Fibroblast of lung (primary cell): ENCODE measurements at regions not wholly inside any gene's neighbourhood (a gene's known extent, or its start where the extent isn't known, plus 50 kb on each side); places are given as distances from the start of the nearest gene placed in this dataset.

Experiments
- CTCF ChIP-seq, 2 donors: IDR thresholded peaks in 1 of 2; conservative IDR thresholded peaks in 1 of 2; 1 replicate in 1 of 2; 2 replicates in 1 of 2; pipeline ENCODE4 v1.5.1; 2011 to 2012; ENCODE audit warnings: low read length in 2 of 2, control low read depth in 1 of 2, inconsistent platforms in 1 of 2, low read depth in 1 of 2, mild to moderate bottlenecking in 1 of 2
- EZH2 ChIP-seq: IDR thresholded peaks from 2 replicates; pipeline ENCODE4 v1.5.1; 2012; ENCODE audit warnings: low read length, control low read depth, mild to moderate bottlenecking; ENCODE audit errors: missing control alignments

DNA sequence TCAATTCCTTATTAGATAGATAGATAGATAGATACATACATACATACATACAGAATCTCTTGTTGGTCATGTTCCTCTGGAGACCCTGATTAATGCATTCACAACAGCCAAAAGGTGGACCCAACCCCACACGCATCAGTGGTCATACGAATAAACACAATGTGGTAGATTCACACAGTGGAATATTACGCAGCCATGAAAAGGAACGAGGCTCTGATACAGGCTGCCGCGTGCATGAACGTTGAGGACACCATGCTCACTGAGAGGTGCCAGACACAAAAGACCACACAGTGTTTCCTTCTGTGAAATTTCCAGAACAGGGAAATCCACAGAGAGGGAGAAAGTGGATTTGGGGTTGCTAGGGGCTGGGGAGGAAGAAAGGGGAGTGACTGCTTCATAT, 136.7 kb downstream of the CRLF2 start:
- no peak for TF ChIP-seq CTCF (conservative IDR thresholded peaks at IDR 0.05 in 1 of 2, IDR thresholded peaks at IDR 0.05 in 1 of 2; ENCODE audit: low read depth in 1 of 2, low read length in 2 of 2)
- TF ChIP-seq EZH2 = no peak
